Stimulated activated naive CD4-positive, alpha-beta T cell treated with Interleukin-2 at 50 U/mL for 16 hours (primary cell): ENCODE measurements at regions not wholly inside any gene's neighbourhood (a gene's known extent, or its start where the extent isn't known, plus 50 kb on each side); places are given as distances from the start of the nearest gene placed in this dataset.

ENCODE experiments used
- DNase-seq: peaks from one replicate; lab custom pipeline; 2025; lab: John Stamatoyannopoulos, UW

GRCh38 chr5:8322484-8322883 lies 453.5 kb downstream of the MTRR start:
- DNase-seq, result no peak

GRCh38 chr5:8327016-8327415 lies 458.1 kb downstream of the MTRR start:
- no peak for DNase-seq

GRCh38 chr5:8329773-8330172 lies 460.8 kb downstream of the MTRR start:
- DNase-seq, result no peak

- DNase-seq, result no peak
Observed at GRCh38 chr5:8332666-8333445, 463.9 kb downstream of the MTRR start.

- DNase-seq, result no peak
Observed at GRCh38 chr5:8333485-8333884, 464.5 kb downstream of the MTRR start.

- DNase-seq, result no peak
Observed at GRCh38 chr5:8333977-8334376, 465.0 kb downstream of the MTRR start.

- no peak for DNase-seq
Observed at GRCh38 chr5:8340261-8340660, 471.3 kb downstream of the MTRR start.

- no peak for DNase-seq
Observed at GRCh38 chr5:8340739-8341344, 471.9 kb downstream of the MTRR start.

- DNase-seq, result no peak
Observed at GRCh38 chr5:8341406-8341805, 472.5 kb downstream of the MTRR start.

- no peak for DNase-seq
Observed at GRCh38 chr5:8347984-8348383, 479.0 kb downstream of the MTRR start.

GRCh38 chr5:8349855-8350254 lies 480.9 kb downstream of the MTRR start:
- no peak for DNase-seq

- DNase-seq, result no peak
Observed at GRCh38 chr5:8350644-8351339, 481.8 kb downstream of the MTRR start.

GRCh38 chr5:8355981-8356380 lies 487.0 kb downstream of the MTRR start:
- no peak for DNase-seq

- DNase-seq, result no peak
Observed at GRCh38 chr5:8360012-8360411, 491.1 kb downstream of the MTRR start.

- no peak for DNase-seq
Observed at GRCh38 chr5:8362495-8362894, 493.5 kb downstream of the MTRR start.

GRCh38 chr5:8363138-8363537 lies 494.2 kb downstream of the MTRR start:
- no peak for DNase-seq

GRCh38 chr5:8366266-8366665 lies 497.3 kb downstream of the MTRR start:
- no peak for DNase-seq

GRCh38 chr5:8376478-8376877 lies 507.5 kb downstream of the MTRR start:
- no peak for DNase-seq

- no peak for DNase-seq
Observed at GRCh38 chr5:8381972-8382371, 513.0 kb downstream of the MTRR start.

- no peak for DNase-seq
Observed at GRCh38 chr5:8382456-8382855, 513.5 kb downstream of the MTRR start.

- no peak for DNase-seq
Observed at GRCh38 chr5:8383616-8384015, 514.7 kb downstream of the MTRR start.

- no peak for DNase-seq
Observed at GRCh38 chr5:8386719-8387288, 517.9 kb downstream of the MTRR start.

GRCh38 chr5:8391911-8392310 lies 523.0 kb downstream of the MTRR start:
- no peak for DNase-seq
